ENCODE measurements at regions not wholly inside any gene's neighbourhood (a gene's known extent, or its start where the extent isn't known, plus 50 kb on each side); places are given as distances from the start of the nearest gene placed in this dataset.

- Histone ChIP-seq H4K91ac (ENCODE audit: insufficient read depth, low read depth, low read length) (no peak overlapping the region), H3K23ac (ENCODE audit: low read depth, low read length) (no peak overlapping the region), H2BK120ac (ENCODE audit: low read depth, low read length) (no peak overlapping the region), H3K18ac (ENCODE audit: low read depth, low read length) (no peak overlapping the region), H3K4me3 (ENCODE audit: insufficient read depth, low read depth, low read length) (no peak overlapping the region), H2AK5ac (ENCODE audit: low read depth, low read length) (no peak overlapping the region), H3K27me3 (ENCODE audit: control insufficient read depth, insufficient read depth, low read length) (no peaks in the 10 kb centered on the region), H2BK5ac (ENCODE audit: low read depth, low read length, poor library complexity, severe bottlenecking) (no peak overlapping the region), H2BK15ac (ENCODE audit: low read depth, low read length) (no peak overlapping the region), H4K5ac (ENCODE audit: low read depth, low read length) (no peak overlapping the region), H3K9me3 (ENCODE audit: control insufficient read depth, insufficient read depth, low read length) (peaks cover 5% of the 10 kb centered on the region), H3K4me2 (ENCODE audit: low read depth, low read length) (no peak overlapping the region), H3K9ac (ENCODE audit: low read depth, low read length) (no peak overlapping the region), H3K14ac (replicated peaks; ENCODE audit: low read depth, low read length) (no peak overlapping the region), H4K8ac (ENCODE audit: low read depth in 2 of 2, low read length in 2 of 2) (no peak overlapping the region), H2BK20ac (ENCODE audit: low read depth, low read length) (no peak overlapping the region), H3K4ac (ENCODE audit: low read depth, low read length) (no peak overlapping the region), H3K4me1 (ENCODE audit: control insufficient read depth, insufficient read depth, low read length) (no peaks in the 10 kb centered on the region), H3K36me3 (ENCODE audit: control insufficient read depth, insufficient read depth, low read length) (no peaks in the 10 kb centered on the region), H2AK9ac (replicated peaks; ENCODE audit: low read depth, low read length, poor library complexity) (no peak overlapping the region), H3K56ac (ENCODE audit: extremely low read depth, insufficient read depth, low read length) (no peak overlapping the region), H3K9me1 (ENCODE audit: insufficient read depth, low read length) (no peaks in the 10 kb centered on the region), H4K20me1 (ENCODE audit: insufficient read depth, low read length) (no peaks in the 10 kb centered on the region), H3K79me1 (ENCODE audit: low read depth in 1 of 2, low read length in 2 of 2) (no peaks in the 10 kb centered on the region), H3K27ac (ENCODE audit: insufficient read depth, low read length) (no peak overlapping the region), H2AFZ (replicated peaks; ENCODE audit: low read length, poor library complexity) (no peak overlapping the region)
- ATAC-seq (ENCODE audit: low read depth) (no peak), DNase-seq (no peak)
- TF ChIP-seq RAD21 (IDR thresholded peaks at IDR 0.05; ENCODE audit: low read length) = no peak
- POLR2A ChIA-PET (ENCODE audit: unreplicated experiment) = no interaction called here
- CTCF ChIA-PET = no interaction called here
- in situ Hi-C loops (cut with MboI; ENCODE audit: low sequenced_read_pairs) = no loop called here
- intact Hi-C loops (cut with micrococcal nuclease) = no loop called here
- dilution Hi-C loops (cut with HindIII; ENCODE audit: low sequenced_read_pairs, unreplicated experiment) = no loop called here
- BruUV-seq (replicated peaks) = no TSS peak
- WGBS, 2 experiments (ENCODE audit: extremely low coverage in 2 of 2, insufficient read length in 1 of 2) = no CpG with 5 or more reads among the region's 2 CpGs
Measured at GRCh38 chr7:8991159-8991558, 557.8 kb downstream of the NXPH1 start.

All from IMR-90 (cell line).